Thyroid gland (tissue), 4 donors: ENCODE measurements at regions not wholly inside any gene's neighbourhood (a gene's known extent, or its start where the extent isn't known, plus 50 kb on each side); places are given as distances from the start of the nearest gene placed in this dataset.
"Not testable (repeated sequence)": the region's sequence is repeated elsewhere in the genome, so short reads cannot be mapped to it uniquely, and the experiment has no call there.

Experiments
- DNase-seq, 2 donors: peaks; one replicate each; pipeline ENCODE4 v3.0.0-alpha.2; 2019
- H3K27ac ChIP-seq, 3 donors: fragments of 200-600 bp; sonication (generic); 1 replicate in 2 of 3; 2 replicates in 1 of 3; pipeline ENCODE4 v1.5.1; 2016 to 2019; ENCODE audit warnings: mild to moderate bottlenecking in 1 of 3, moderate library complexity in 1 of 3
- H3K27me3 ChIP-seq: fragments of 200-600 bp; sonication (generic); one replicate; pipeline ENCODE4 v1.5.1; 2019
- H3K36me3 ChIP-seq, 2 donors: fragments of 200-600 bp; sonication (generic); one replicate each; pipeline ENCODE4 v1.5.1; 2016 to 2019
- H3K4me1 ChIP-seq, 2 donors: fragments of 200-600 bp; sonication (generic); one replicate each; pipeline ENCODE4 v1.5.1; 2017 to 2019
- H3K4me3 ChIP-seq, 3 donors: fragments of 200-600 bp; sonication (generic); replicated peaks in 1 of 3; 1 replicate in 2 of 3; 2 replicates in 1 of 3; pipeline ENCODE4 v1.5.1; 2016; ENCODE audit warnings: mild to moderate bottlenecking in 1 of 3
- H3K9me3 ChIP-seq: fragments of 200-600 bp; sonication (generic); one replicate; pipeline ENCODE4 v1.5.1; 2017
- POLR2A ChIP-seq, 2 donors: fragments of 450-650 bp; IDR thresholded peaks; one replicate each; pipeline ENCODE4 v1.6.1; 2017; ENCODE audit warnings: antibody characterized with exemption in 2 of 2, mild to moderate bottlenecking in 2 of 2, moderate library complexity in 1 of 2
- WGBS, 2 donors: methylation state at CpG; one replicate each; pipeline ENCODE4 v1.1.5; 2017; 5-methylcytosine and 5-hydroxymethylcytosine counted together
- intact Hi-C: fragments of 100-400 bp; cut with DNase I; formaldehyde crosslinking; loops from one replicate; pipeline ENCODE4 v1.15.1; 2023
- TF ChIP-seq, protein P1 (sequence below), 6 experiments: fragments of 200-600 bp in 3 of 6; fragments of 450-650 bp in 3 of 6; sonication (generic) in 3 of 6; IDR thresholded peaks; one replicate each; pipeline ENCODE4 v1.5.1; 2016 to 2019; ENCODE audit warnings: antibody characterized with exemption in 6 of 6, mild to moderate bottlenecking in 2 of 6, inconsistent platforms in 1 of 6, moderate library complexity in 1 of 6

GRCh38 chr9:89951675-89952074, 346.9 kb downstream of the GADD45G start:
- H3K27me3 ChIP-seq = no peaks in the 10 kb centered on the region
- H3K27ac ChIP-seq = no peak overlapping the region
- WGBS, 2 donors = 93 to 97% methylated on average over 4 of the region's 4 CpGs
- H3K9me3 ChIP-seq = no peaks in the 10 kb centered on the region
- no peaks in the 10 kb centered on the region for H3K4me1 ChIP-seq
- no peaks in the 10 kb centered on the region for H3K36me3 ChIP-seq
- H3K4me3 ChIP-seq = no peak overlapping the region
- intact Hi-C loops = no loop called here
- no peak for DNase-seq
- TF ChIP-seq, protein P1, sequence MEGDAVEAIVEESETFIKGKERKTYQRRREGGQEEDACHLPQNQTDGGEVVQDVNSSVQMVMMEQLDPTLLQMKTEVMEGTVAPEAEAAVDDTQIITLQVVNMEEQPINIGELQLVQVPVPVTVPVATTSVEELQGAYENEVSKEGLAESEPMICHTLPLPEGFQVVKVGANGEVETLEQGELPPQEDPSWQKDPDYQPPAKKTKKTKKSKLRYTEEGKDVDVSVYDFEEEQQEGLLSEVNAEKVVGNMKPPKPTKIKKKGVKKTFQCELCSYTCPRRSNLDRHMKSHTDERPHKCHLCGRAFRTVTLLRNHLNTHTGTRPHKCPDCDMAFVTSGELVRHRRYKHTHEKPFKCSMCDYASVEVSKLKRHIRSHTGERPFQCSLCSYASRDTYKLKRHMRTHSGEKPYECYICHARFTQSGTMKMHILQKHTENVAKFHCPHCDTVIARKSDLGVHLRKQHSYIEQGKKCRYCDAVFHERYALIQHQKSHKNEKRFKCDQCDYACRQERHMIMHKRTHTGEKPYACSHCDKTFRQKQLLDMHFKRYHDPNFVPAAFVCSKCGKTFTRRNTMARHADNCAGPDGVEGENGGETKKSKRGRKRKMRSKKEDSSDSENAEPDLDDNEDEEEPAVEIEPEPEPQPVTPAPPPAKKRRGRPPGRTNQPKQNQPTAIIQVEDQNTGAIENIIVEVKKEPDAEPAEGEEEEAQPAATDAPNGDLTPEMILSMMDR (IDR thresholded peaks at IDR 0.05) = no peak
- TF ChIP-seq POLR2A (IDR thresholded peaks at IDR 0.05) = no peak

- H3K36me3 ChIP-seq = no peaks in the 10 kb centered on the region
- H3K27me3 ChIP-seq = no peaks in the 10 kb centered on the region
- H3K4me3 ChIP-seq = no peak overlapping the region
- no peak for TF ChIP-seq POLR2A (IDR thresholded peaks at IDR 0.05)
- TF ChIP-seq, protein P1 (IDR thresholded peaks at IDR 0.05) = no peak
- no peak overlapping the region for H3K27ac ChIP-seq
- no peaks in the 10 kb centered on the region for H3K4me1 ChIP-seq
- no peak for DNase-seq
- intact Hi-C loops = no loop called here
- WGBS, 2 donors = 91 to 97% methylated on average over 4 of the region's 4 CpGs
- no peaks in the 10 kb centered on the region for H3K9me3 ChIP-seq
Observed at GRCh38 chr9:89952401-89952800, 347.6 kb downstream of the GADD45G start.

DNA sequence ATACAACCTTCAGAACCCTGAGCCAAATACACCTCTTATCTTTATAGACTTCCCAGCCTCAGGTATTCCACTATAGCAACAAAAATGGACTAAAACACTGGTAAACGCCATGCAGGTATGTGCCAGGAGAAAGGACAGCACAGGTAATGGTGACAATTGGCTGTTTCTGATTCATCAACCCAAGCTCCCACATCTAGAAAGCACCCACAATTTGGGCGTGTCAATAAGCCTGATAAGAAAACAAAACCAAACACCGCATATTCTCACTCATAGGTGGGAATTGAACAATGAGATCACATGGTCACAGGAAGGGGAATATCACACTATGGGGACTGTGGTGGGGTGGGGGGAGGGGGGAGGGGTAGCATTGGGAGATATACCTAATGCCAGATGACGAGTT, 348.5 kb downstream of the GADD45G start:
- 95 to 98% methylated on average over 4 of the region's 4 CpGs for WGBS, 2 donors
- H3K4me1 ChIP-seq, H3K4me3 ChIP-seq, H3K27ac ChIP-seq, H3K36me3 ChIP-seq, H3K9me3 ChIP-seq, DNase-seq, intact Hi-C loops, H3K27me3 ChIP-seq: not testable (repeated sequence)

- no peak for TF ChIP-seq POLR2A (IDR thresholded peaks at IDR 0.05)
- TF ChIP-seq, protein P1 (IDR thresholded peaks at IDR 0.05) = no peak
- Histone ChIP-seq H3K9me3 (no peaks in the 10 kb centered on the region), H3K4me3 (no peak overlapping the region), H3K36me3 (no peaks in the 10 kb centered on the region), H3K27ac (no peak overlapping the region), H3K27me3 (no peaks in the 10 kb centered on the region), H3K4me1 (no peaks in the 10 kb centered on the region)
- WGBS, 2 donors = 68 to 74% methylated on average over 14 of the region's 16 CpGs
- intact Hi-C loops = no loop called here
- no peak for DNase-seq
Observed at GRCh38 chr9:89953824-89954615, 349.2 kb downstream of the GADD45G start.

DNA sequence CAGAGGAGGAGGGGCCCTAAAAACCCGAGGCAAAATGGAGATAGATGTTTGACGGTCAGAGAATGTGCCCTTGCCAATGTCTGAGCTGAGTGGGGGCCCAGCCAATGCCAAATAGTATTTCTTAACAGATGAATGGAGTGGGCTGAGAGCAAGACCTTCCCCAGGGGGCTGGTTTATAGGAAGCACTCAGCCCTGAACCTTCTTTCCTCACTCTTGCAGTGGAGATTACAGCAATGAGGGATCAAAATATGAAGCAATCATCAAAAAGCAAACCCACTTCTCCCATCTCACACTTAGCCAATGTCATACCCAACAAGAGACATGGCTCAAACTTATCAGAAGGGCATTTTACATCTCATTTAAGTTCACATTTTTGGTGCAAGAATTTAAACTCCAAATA, 350.3 kb downstream of the GADD45G start:
- TF ChIP-seq, protein P1 (IDR thresholded peaks at IDR 0.05) = no peak
- TF ChIP-seq POLR2A (IDR thresholded peaks at IDR 0.05) = no peak
- Histone ChIP-seq H3K27ac (no peak overlapping the region), H3K36me3 (no peaks in the 10 kb centered on the region), H3K9me3 (no peaks in the 10 kb centered on the region), H3K27me3 (no peaks in the 10 kb centered on the region), H3K4me3 (no peak overlapping the region), H3K4me1 (no peaks in the 10 kb centered on the region)
- 63 to 84% methylated on average over 2 of the region's 2 CpGs for WGBS, 2 donors
- no peak for DNase-seq
- intact Hi-C loops = no loop called here
